Aorta (tissue), 5 donors: ENCODE measurements at regions not wholly inside any gene's neighbourhood (a gene's known extent, or its start where the extent isn't known, plus 50 kb on each side); places are given as distances from the start of the nearest gene placed in this dataset.

ENCODE experiments used
- ATAC-seq: fragments of 200-7000 bp; cut with Tn5 transposase; one replicate; pipeline ENCODE4 v1.9.1; 2022; ENCODE audit warnings: moderate library complexity; ENCODE audit not compliant: low FRiP score
- DNase-seq, 2 donors: peaks; one replicate each; pipeline ENCODE4 v3.0.0-alpha.2; 2020
- H3K27ac ChIP-seq, 2 donors: one replicate each; pipeline ENCODE4 v1.5.1; 2013; ENCODE audit warnings: low read length in 2 of 2, mild to moderate bottlenecking in 2 of 2, moderate library complexity in 2 of 2, control low read depth in 1 of 2, inconsistent platforms in 1 of 2, low read depth in 1 of 2
- H3K27me3 ChIP-seq, 2 donors: one replicate each; pipeline ENCODE4 v1.6.1; 2013; ENCODE audit warnings: control low read depth in 1 of 2, low read length in 1 of 2, mild to moderate bottlenecking in 1 of 2, moderate library complexity in 1 of 2; ENCODE audit not compliant: insufficient read depth in 2 of 2, control insufficient read depth in 1 of 2
- H3K36me3 ChIP-seq, 2 donors: one replicate each; pipeline ENCODE4 v1.6.1; 2013; ENCODE audit warnings: control low read depth in 1 of 2, low read length in 1 of 2, mild to moderate bottlenecking in 1 of 2; ENCODE audit not compliant: insufficient read depth in 2 of 2, control insufficient read depth in 1 of 2
- H3K4me1 ChIP-seq, 2 donors: one replicate each; pipeline ENCODE4 v1.6.1; 2013; ENCODE audit warnings: low read length in 2 of 2, control low read depth in 1 of 2, mild to moderate bottlenecking in 1 of 2, moderate library complexity in 1 of 2; ENCODE audit not compliant: insufficient read depth in 2 of 2, control insufficient read depth in 1 of 2
- H3K4me3 ChIP-seq, 2 donors: one replicate each; pipeline ENCODE4 v1.5.1; 2013; ENCODE audit warnings: low read length in 2 of 2, control low read depth in 1 of 2, mild to moderate bottlenecking in 1 of 2
- H3K9me3 ChIP-seq: one replicate; pipeline ENCODE4 v1.6.1; 2013; ENCODE audit warnings: mild to moderate bottlenecking, low read length; ENCODE audit not compliant: control insufficient read depth
- WGBS, 2 donors: extraction: QIAGEN DNeasy Blood & Tissue Kit; methylation state at CpG; one replicate each; pipeline ENCODE4 v1.1.7; 2013; 5-methylcytosine and 5-hydroxymethylcytosine counted together
- intact Hi-C, 2 donors: fragments of 100-400 bp; cut with DNase I; formaldehyde crosslinking; loops; one replicate each; pipeline versions ENCODE4 v1.14.2 to v1.15.0; 2022
- donor health status: healthy with polysubstance abuse.
- donor health status: Bipolar disorder and iron deficiency.
- donor health status: DM: no; HTN: no; CAD: no.
- donor health status: DM: no; HTN: no; CAD: no.
- donor health status: DM: yes; HTN: yes; CAD: no.

GRCh38 chr2:239822146-239822831, 202.9 kb downstream of the NDUFA10 start:
- H3K36me3 ChIP-seq: no peaks in the 10 kb centered on the region
- H3K27ac ChIP-seq: no peak overlapping the region
- no peaks in the 10 kb centered on the region for H3K9me3 ChIP-seq
- no peaks in the 10 kb centered on the region for H3K27me3 ChIP-seq
- intact Hi-C loops: no loop called here
- no peaks in the 10 kb centered on the region for H3K4me1 ChIP-seq
- peak in 1 of 2 donors; percentile 53 for DNase-seq
- H3K4me3 ChIP-seq: no peak overlapping the region
- 83 to 89% methylated on average over 16 of the region's 16 CpGs for WGBS, 2 donors
- ATAC-seq: no peak

- H3K4me3 ChIP-seq: no peak overlapping the region
- DNase-seq (no peak), ATAC-seq (no peak)
- H3K36me3 ChIP-seq: no peaks in the 10 kb centered on the region
- no peaks in the 10 kb centered on the region for H3K27me3 ChIP-seq
- H3K27ac ChIP-seq: no peak overlapping the region
- intact Hi-C loops: no loop called here
- no peaks in the 10 kb centered on the region for H3K4me1 ChIP-seq
- 94 to 95% methylated on average over 4 of the region's 4 CpGs for WGBS, 2 donors
- no peaks in the 10 kb centered on the region for H3K9me3 ChIP-seq
These were observed 203.5 kb downstream of the NDUFA10 start for GRCh38 chr2:239821694-239822075.

GRCh38 chr2:239820836-239821693, 204.1 kb downstream of the NDUFA10 start:
- no peaks in the 10 kb centered on the region for H3K27me3 ChIP-seq
- H3K4me1 ChIP-seq: no peaks in the 10 kb centered on the region
- 42 to 50% methylated on average over 16 of the region's 16 CpGs for WGBS, 2 donors
- DNase-seq: peak in 1 of 2 donors; percentile 84
- no peaks in the 10 kb centered on the region for H3K9me3 ChIP-seq
- intact Hi-C loops: no loop called here
- H3K27ac ChIP-seq: no peak overlapping the region
- H3K36me3 ChIP-seq: no peaks in the 10 kb centered on the region
- no peak overlapping the region for H3K4me3 ChIP-seq
- peak; percentile 36 for ATAC-seq

GRCh38 chr2:239819974-239820555, 205.1 kb downstream of the NDUFA10 start:
- H3K36me3 ChIP-seq: no peaks in the 10 kb centered on the region
- WGBS, 2 donors: 53 to 57% methylated on average over 17 of the region's 17 CpGs
- no peak for ATAC-seq
- no peak overlapping the region for H3K27ac ChIP-seq
- intact Hi-C loops: loop anchor here (5.0 to 10.0 kb wide), 2 partner anchors 62 to 135 kb away; no protein-coding TSS in a partner anchor
- no peaks in the 10 kb centered on the region for H3K9me3 ChIP-seq
- no peak overlapping the region for H3K4me3 ChIP-seq
- DNase-seq: peak in 1 of 2 donors; percentile 74
- H3K4me1 ChIP-seq: no peaks in the 10 kb centered on the region
- H3K27me3 ChIP-seq: no peaks in the 10 kb centered on the region

GRCh38 chr2:239819091-239819973, 205.8 kb downstream of the NDUFA10 start:
- Histone ChIP-seq H3K27ac (no peak overlapping the region), H3K9me3 (no peaks in the 10 kb centered on the region), H3K4me3 (no peak overlapping the region), H3K4me1 (no peaks in the 10 kb centered on the region), H3K36me3 (no peaks in the 10 kb centered on the region), H3K27me3 (no peaks in the 10 kb centered on the region)
- no peak for ATAC-seq
- DNase-seq: peak in 1 of 2 donors; percentile 48
- WGBS, 2 donors: 92 to 93% methylated on average over 17 of the region's 17 CpGs
- intact Hi-C loops: loop anchor here (5.0 to 10.0 kb wide), 2 partner anchors 63 to 135 kb away; no protein-coding TSS in a partner anchor

GRCh38 chr2:239818531-239819011, 206.6 kb downstream of the NDUFA10 start:
- intact Hi-C loops: loop anchor here (5.0 to 10.0 kb wide), 2 partner anchors 64 to 136 kb away; no protein-coding TSS in a partner anchor
- Histone ChIP-seq H3K36me3 (no peaks in the 10 kb centered on the region), H3K9me3 (no peaks in the 10 kb centered on the region), H3K4me3 (no peak overlapping the region), H3K27me3 (no peaks in the 10 kb centered on the region), H3K4me1 (no peaks in the 10 kb centered on the region), H3K27ac (no peak overlapping the region)
- 92 to 95% methylated on average over 9 of the region's 9 CpGs for WGBS, 2 donors
- no peak for ATAC-seq
- peak in 1 of 2 donors; percentile 69 for DNase-seq

- Histone ChIP-seq H3K27ac (no peak overlapping the region), H3K36me3 (no peaks in the 10 kb centered on the region), H3K4me1 (no peaks in the 10 kb centered on the region), H3K4me3 (no peak overlapping the region), H3K9me3 (no peaks in the 10 kb centered on the region), H3K27me3 (no peaks in the 10 kb centered on the region)
- ATAC-seq: no peak
- 89 to 90% methylated on average over 5 of the region's 5 CpGs for WGBS, 2 donors
- intact Hi-C loops: loop anchor here (5.0 to 10.0 kb wide), 2 partner anchors 64 to 137 kb away; no protein-coding TSS in a partner anchor
- peak in 1 of 2 donors; percentile 43 for DNase-seq
These were observed 207.1 kb downstream of the NDUFA10 start for GRCh38 chr2:239818086-239818485.
